ENCODE measurements at regions not wholly inside any gene's neighbourhood (a gene's known extent, or its start where the extent isn't known, plus 50 kb on each side); places are given as distances from the start of the nearest gene placed in this dataset.

GRCh38 chr7:88589927-88590326 is 169.6 kb upstream of the ZNF804B start:
- no peaks in the 10 kb centered on the region for H3K36me3 ChIP-seq (replicated peaks in 1 of 2; ENCODE audit: control insufficient read depth in 1 of 2, insufficient read depth in 2 of 2, low read length in 2 of 2)
- DNase-seq (ENCODE audit: low spot score) (no peak), FAIRE-seq (no peak), ATAC-seq (no peak)
- intact Hi-C loops (cut with micrococcal nuclease; ENCODE audit: unreplicated experiment) (no loop called here), in situ Hi-C loops (cut with HindIII; ENCODE audit: extremely low pct_ligation_motif_present, low pct_unique_long_range_greater_than_20kb) (no loop called here)
- no peaks in the 10 kb centered on the region for H4K20me1 ChIP-seq (ENCODE audit: insufficient read depth, low read length)
- H3K9me3 ChIP-seq (ENCODE audit: low read length): no peaks in the 10 kb centered on the region
- ChIA-PET POLR2A (no interaction called here), CTCF (ENCODE audit: low intra/inter-chr PET ratio, low total read pairs) (no interaction called here)
- no peak overlapping the region for H2AFZ ChIP-seq (ENCODE audit: low read length)
- H3K27ac ChIP-seq (ENCODE audit: extremely low read length, insufficient read depth, low read length): no peak overlapping the region
- H3K4me2 ChIP-seq (ENCODE audit: low read depth, low read length): no peak overlapping the region
- no peaks in the 10 kb centered on the region for H3K4me1 ChIP-seq (ENCODE audit: insufficient read depth, low read length)
- TF ChIP-seq MED13 (CRISPR knock-in tag; IDR thresholded peaks at IDR 0.05): no peak
- no peaks in the 10 kb centered on the region for H3K79me2 ChIP-seq (ENCODE audit: insufficient read depth, low read length)
- no peak overlapping the region for H3K9ac ChIP-seq (ENCODE audit: insufficient read depth, low read depth, low read length)
- H3K4me3 ChIP-seq (replicated peaks in 1 of 3; ENCODE audit: insufficient read depth in 1 of 3, low read depth in 2 of 3, low read length in 3 of 3): no peak overlapping the region
- BruUV-seq (replicated peaks): no TSS peak
- no peaks in the 10 kb centered on the region for H3K27me3 ChIP-seq (ENCODE audit: control insufficient read depth in 1 of 2, insufficient read depth in 2 of 2, low read length in 2 of 2)
- 0% methylated on average over 1 of the region's 1 CpG for WGBS (ENCODE audit: low lambda C conversion rate)

GRCh38 chr7:88586890-88587289 is 172.6 kb upstream of the ZNF804B start:
- H3K79me2 ChIP-seq (ENCODE audit: insufficient read depth, low read length): no peaks in the 10 kb centered on the region
- H3K4me3 ChIP-seq (replicated peaks in 1 of 3; ENCODE audit: insufficient read depth in 1 of 3, low read depth in 2 of 3, low read length in 3 of 3): no peak overlapping the region
- intact Hi-C loops (cut with micrococcal nuclease; ENCODE audit: unreplicated experiment) (no loop called here), in situ Hi-C loops (cut with HindIII; ENCODE audit: extremely low pct_ligation_motif_present, low pct_unique_long_range_greater_than_20kb) (no loop called here)
- H3K27me3 ChIP-seq (ENCODE audit: control insufficient read depth in 1 of 2, insufficient read depth in 2 of 2, low read length in 2 of 2): no peaks in the 10 kb centered on the region
- H3K4me1 ChIP-seq (ENCODE audit: insufficient read depth, low read length): no peaks in the 10 kb centered on the region
- no peaks in the 10 kb centered on the region for H3K9me3 ChIP-seq (ENCODE audit: low read length)
- H4K20me1 ChIP-seq (ENCODE audit: insufficient read depth, low read length): no peaks in the 10 kb centered on the region
- H2AFZ ChIP-seq (ENCODE audit: low read length): no peak overlapping the region
- no peak overlapping the region for H3K9ac ChIP-seq (ENCODE audit: insufficient read depth, low read depth, low read length)
- no TSS peak for BruUV-seq (replicated peaks)
- no peak overlapping the region for H3K27ac ChIP-seq (ENCODE audit: extremely low read length, insufficient read depth, low read length)
- H3K4me2 ChIP-seq (ENCODE audit: low read depth, low read length): no peak overlapping the region
- FAIRE-seq: no peak
- TF ChIP-seq HMG20B (CRISPR knock-in tag; conservative IDR thresholded peaks at IDR 0.05) (no peak), KLF16 (CRISPR knock-in tag; IDR thresholded peaks at IDR 0.05) (no peak), SP1 (IDR thresholded peaks at IDR 0.05) (no peak), SP1 (CRISPR knock-in tag; IDR thresholded peaks at IDR 0.05) (no peak), TFE3 (CRISPR knock-in tag; IDR thresholded peaks at IDR 0.05) (no peak), ZNF350 (CRISPR knock-in tag; IDR thresholded peaks at IDR 0.05; ENCODE audit: borderline replicate concordance, low read depth) (no peak), ZNF503 (CRISPR knock-in tag; IDR thresholded peaks at IDR 0.05) (no peak), ZNF343 (CRISPR knock-in tag; IDR thresholded peaks at IDR 0.05) (no peak), ZSCAN31 (CRISPR knock-in tag; IDR thresholded peaks at IDR 0.05; ENCODE audit: low read depth) (no peak), DMAP1 (CRISPR knock-in tag; IDR thresholded peaks at IDR 0.05) (no peak), RBM39 (IDR thresholded peaks at IDR 0.05; ENCODE audit: low read depth, low read length, poor library complexity, severe bottlenecking) (no peak), ZNF501 (CRISPR knock-in tag; IDR thresholded peaks at IDR 0.05) (no peak), ZFP36L1 (CRISPR knock-in tag; IDR thresholded peaks at IDR 0.05) (no peak), HBP1 (CRISPR knock-in tag; IDR thresholded peaks at IDR 0.05; ENCODE audit: low read depth) (no peak)
- H3K36me3 ChIP-seq (replicated peaks in 1 of 2; ENCODE audit: control insufficient read depth in 1 of 2, insufficient read depth in 2 of 2, low read length in 2 of 2): no peaks in the 10 kb centered on the region
- CTCF ChIA-PET (ENCODE audit: low intra/inter-chr PET ratio, low total read pairs): no interaction called here
- ATAC-seq: no peak
- POLR2A ChIA-PET: no interaction called here
- DNase-seq (ENCODE audit: low spot score): no peak
- 4% methylated on average over 3 of the region's 3 CpGs for WGBS (ENCODE audit: low lambda C conversion rate)
